ENCODE measurements at regions not wholly inside any gene's neighbourhood (a gene's known extent, or its start where the extent isn't known, plus 50 kb on each side); places are given as distances from the start of the nearest gene placed in this dataset.
"Not testable (repeated sequence)": the region's sequence is repeated elsewhere in the genome, so short reads cannot be mapped to it uniquely, and the experiment has no call there.

GRCh38 chr21:17119466-17120297 is 393.2 kb upstream of the CXADR start:
- no peak for DNase-seq (ENCODE audit: low read depth in 3 of 3)

- DNase-seq (ENCODE audit: low read depth in 3 of 3): not testable (repeated sequence)
Measured at GRCh38 chr21:17127395-17127794, 385.4 kb upstream of the CXADR start.

GRCh38 chr21:17128132-17128531 is 384.7 kb upstream of the CXADR start:
- no peak for DNase-seq (ENCODE audit: low read depth in 3 of 3)

- not testable (repeated sequence) for DNase-seq (ENCODE audit: low read depth in 3 of 3)
Measured at GRCh38 chr21:17139159-17139558, 373.7 kb upstream of the CXADR start.

- no peak for DNase-seq (ENCODE audit: low read depth in 3 of 3)
Measured at GRCh38 chr21:17139696-17140095, 373.1 kb upstream of the CXADR start.

- no peak for DNase-seq (ENCODE audit: low read depth in 3 of 3)
Measured at GRCh38 chr21:17146426-17146825, 366.4 kb upstream of the CXADR start.

GRCh38 chr21:17159697-17160096 is 353.1 kb upstream of the CXADR start:
- no peak for DNase-seq (ENCODE audit: low read depth in 3 of 3)

GRCh38 chr21:17185674-17186073 is 327.2 kb upstream of the CXADR start:
- DNase-seq (ENCODE audit: low read depth in 3 of 3): no peak

GRCh38 chr21:17189963-17190362 is 322.9 kb upstream of the CXADR start:
- no peak for DNase-seq (ENCODE audit: low read depth in 3 of 3)

GRCh38 chr21:17191346-17191993 is 321.4 kb upstream of the CXADR start:
- no peak for DNase-seq (ENCODE audit: low read depth in 3 of 3)

- no peak for DNase-seq (ENCODE audit: low read depth in 3 of 3)
Measured at GRCh38 chr21:17195351-17195750, 317.5 kb upstream of the CXADR start.

- no peak for DNase-seq (ENCODE audit: low read depth in 3 of 3)
Measured at GRCh38 chr21:17195976-17196375, 316.9 kb upstream of the CXADR start.

- DNase-seq (ENCODE audit: low read depth in 3 of 3): no peak
Measured at GRCh38 chr21:17196623-17197022, 316.2 kb upstream of the CXADR start.

- no peak for DNase-seq (ENCODE audit: low read depth in 3 of 3)
Measured at GRCh38 chr21:17197996-17198395, 314.8 kb upstream of the CXADR start.

GRCh38 chr21:17200250-17200649 is 312.6 kb upstream of the CXADR start:
- no peak for DNase-seq (ENCODE audit: low read depth in 3 of 3)

- DNase-seq (ENCODE audit: low read depth in 3 of 3): no peak
Measured at GRCh38 chr21:17201741-17202260, 311.0 kb upstream of the CXADR start.

GRCh38 chr21:17214801-17215200 is 298.0 kb upstream of the CXADR start:
- no peak for DNase-seq (ENCODE audit: low read depth in 3 of 3)

- not testable (repeated sequence) for DNase-seq (ENCODE audit: low read depth in 3 of 3)
Measured at GRCh38 chr21:17219050-17219449, 293.8 kb upstream of the CXADR start.

- DNase-seq (ENCODE audit: low read depth in 3 of 3): no peak
Measured at GRCh38 chr21:17231124-17231523, 281.7 kb upstream of the CXADR start.

GRCh38 chr21:17231771-17232170 is 281.1 kb upstream of the CXADR start:
- no peak for DNase-seq (ENCODE audit: low read depth in 3 of 3)

GRCh38 chr21:17238468-17238867 is 274.4 kb upstream of the CXADR start:
- no peak for DNase-seq (ENCODE audit: low read depth in 3 of 3)

- no peak for DNase-seq (ENCODE audit: low read depth in 3 of 3)
Measured at GRCh38 chr21:17250778-17251241, 262.0 kb upstream of the CXADR start.

- no peak for DNase-seq (ENCODE audit: low read depth in 3 of 3)
Measured at GRCh38 chr21:17257784-17258183, 255.1 kb upstream of the CXADR start.
